ENCODE measurements at regions not wholly inside any gene's neighbourhood (a gene's known extent, or its start where the extent isn't known, plus 50 kb on each side); places are given as distances from the start of the nearest gene placed in this dataset.

DNA sequence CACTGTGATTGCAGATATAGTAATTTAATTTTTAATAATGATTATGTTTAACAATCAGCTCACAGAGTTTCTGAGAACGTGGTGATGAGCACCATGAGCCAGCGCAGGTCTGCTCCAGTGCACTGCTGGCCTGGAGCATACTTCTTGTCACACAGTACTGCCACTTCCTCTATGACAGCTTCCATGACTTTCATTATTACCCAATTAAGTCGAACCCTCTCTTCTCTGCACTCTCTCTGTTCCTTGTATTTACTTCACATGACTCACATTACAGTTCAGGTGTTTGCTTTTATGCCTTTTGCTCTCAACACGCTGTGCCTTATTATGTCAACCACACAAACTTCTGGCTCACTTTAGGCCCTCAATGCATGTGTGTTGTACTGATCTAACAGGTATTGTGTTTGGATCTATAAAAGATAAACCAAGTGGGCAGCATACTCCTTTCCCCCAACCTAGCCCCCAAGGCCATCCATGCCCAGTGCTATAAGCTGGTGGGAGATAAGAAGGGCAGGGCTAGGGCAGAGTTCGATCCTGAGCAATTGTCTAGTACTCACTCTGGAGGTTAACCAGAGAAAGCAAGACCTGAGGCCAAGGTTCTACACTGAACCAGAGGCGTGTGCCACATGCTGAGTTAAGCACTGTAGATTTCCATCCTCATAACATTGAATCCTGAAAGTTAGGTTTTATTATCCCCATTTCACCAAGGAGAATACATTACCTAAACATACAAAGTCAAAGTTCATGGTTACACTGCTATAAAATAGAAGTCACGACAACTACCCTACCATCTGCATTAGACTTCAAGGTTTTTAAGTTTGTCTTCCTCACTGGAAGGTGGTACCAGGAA, 356.5 kb downstream of the INSC start:
- Histone ChIP-seq H2AFZ (no peak overlapping the region), H3K4me2 (peak overlapping the region; percentile 33), H3K4me1 (ENCODE audit: insufficient read depth) (peaks cover 14% of the 10 kb centered on the region), H3K27me3 (peaks cover 4% of the 10 kb centered on the region), H3K27ac (peak overlapping the region; percentile 89), H3K9me2 (replicated peaks; ENCODE audit: insufficient read depth) (no peaks in the 10 kb centered on the region), H3K36me3 (replicated peaks; ENCODE audit: insufficient read depth, low read depth) (no peaks in the 10 kb centered on the region), H3K4me3 (no peak overlapping the region), H3K79me2 (no peaks in the 10 kb centered on the region), H3K9me3 (ENCODE audit: low read depth) (no peaks in the 10 kb centered on the region), H4K20me1 (ENCODE audit: insufficient read depth, poor library complexity, severe bottlenecking) (no peaks in the 10 kb centered on the region)
- 70% methylated on average over 7 of the region's 7 CpGs for WGBS (ENCODE audit: low lambda C conversion rate, missing lambda C conversion rate)
- TF ChIP-seq EZH2phosphoT487 (IDR thresholded peaks at IDR 0.05; ENCODE audit: low read depth, severe bottlenecking, unreplicated experiment) = no peak
- peak; percentile 28 for DNase-seq (ENCODE audit: low spot score)

DNA sequence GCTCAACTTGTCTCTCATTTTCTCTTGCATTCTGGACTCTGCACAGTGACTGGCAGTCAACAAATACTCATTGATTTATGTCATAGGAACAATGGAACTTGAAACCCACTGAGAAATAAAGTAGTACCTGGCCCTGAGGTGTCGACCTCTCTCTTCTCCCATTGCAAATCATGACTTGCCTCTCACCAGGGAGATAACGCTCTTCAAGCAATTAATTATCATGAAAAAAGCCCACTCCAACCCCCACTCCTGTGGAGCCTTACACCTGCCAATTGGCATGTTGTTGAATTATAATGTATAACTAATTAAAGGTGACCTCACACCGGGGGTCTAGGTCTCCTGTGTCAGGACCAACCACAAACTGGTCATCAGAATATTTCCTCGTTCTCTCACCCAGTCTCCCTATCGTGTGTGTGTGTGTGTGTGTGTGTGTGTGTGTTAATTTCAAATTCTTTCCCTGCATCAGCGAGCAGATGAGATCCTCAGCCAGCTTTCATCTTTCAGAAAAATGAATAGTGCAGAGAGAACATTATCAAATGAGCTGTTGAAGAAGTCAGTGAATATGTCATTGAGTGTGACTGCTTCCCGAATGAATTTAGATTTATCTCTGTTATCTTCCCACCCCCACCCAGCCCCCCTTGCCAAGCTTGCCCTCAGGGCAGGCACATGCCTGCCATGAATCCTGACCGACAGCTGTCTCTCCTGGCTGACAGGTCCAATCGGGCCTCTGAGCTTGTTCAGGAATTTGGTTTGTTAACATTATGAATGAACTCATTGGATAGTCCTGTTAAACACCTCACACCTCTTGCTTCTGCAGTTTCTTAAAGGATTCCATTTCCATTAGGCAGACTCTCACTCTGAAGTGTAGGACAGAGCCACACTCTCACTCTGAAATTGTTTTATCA, 357.4 kb downstream of the INSC start:
- TF ChIP-seq EZH2 (IDR thresholded peaks at IDR 0.05; ENCODE audit: borderline replicate concordance) (no peak), EZH2phosphoT487 (IDR thresholded peaks at IDR 0.05; ENCODE audit: low read depth, severe bottlenecking, unreplicated experiment) (no peak)
- TF ChIP-seq, protein P1, sequence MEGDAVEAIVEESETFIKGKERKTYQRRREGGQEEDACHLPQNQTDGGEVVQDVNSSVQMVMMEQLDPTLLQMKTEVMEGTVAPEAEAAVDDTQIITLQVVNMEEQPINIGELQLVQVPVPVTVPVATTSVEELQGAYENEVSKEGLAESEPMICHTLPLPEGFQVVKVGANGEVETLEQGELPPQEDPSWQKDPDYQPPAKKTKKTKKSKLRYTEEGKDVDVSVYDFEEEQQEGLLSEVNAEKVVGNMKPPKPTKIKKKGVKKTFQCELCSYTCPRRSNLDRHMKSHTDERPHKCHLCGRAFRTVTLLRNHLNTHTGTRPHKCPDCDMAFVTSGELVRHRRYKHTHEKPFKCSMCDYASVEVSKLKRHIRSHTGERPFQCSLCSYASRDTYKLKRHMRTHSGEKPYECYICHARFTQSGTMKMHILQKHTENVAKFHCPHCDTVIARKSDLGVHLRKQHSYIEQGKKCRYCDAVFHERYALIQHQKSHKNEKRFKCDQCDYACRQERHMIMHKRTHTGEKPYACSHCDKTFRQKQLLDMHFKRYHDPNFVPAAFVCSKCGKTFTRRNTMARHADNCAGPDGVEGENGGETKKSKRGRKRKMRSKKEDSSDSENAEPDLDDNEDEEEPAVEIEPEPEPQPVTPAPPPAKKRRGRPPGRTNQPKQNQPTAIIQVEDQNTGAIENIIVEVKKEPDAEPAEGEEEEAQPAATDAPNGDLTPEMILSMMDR (IDR thresholded peaks at IDR 0.05; ENCODE audit: poor library complexity) = no peak
- Histone ChIP-seq H3K27me3 (peaks cover 4% of the 10 kb centered on the region), H3K36me3 (replicated peaks; ENCODE audit: insufficient read depth, low read depth) (no peaks in the 10 kb centered on the region), H3K79me2 (no peaks in the 10 kb centered on the region), H3K4me1 (ENCODE audit: insufficient read depth) (peaks cover 14% of the 10 kb centered on the region), H3K9me3 (ENCODE audit: low read depth) (no peaks in the 10 kb centered on the region), H4K20me1 (ENCODE audit: insufficient read depth, poor library complexity, severe bottlenecking) (no peaks in the 10 kb centered on the region), H2AFZ (no peak overlapping the region), H3K4me3 (no peak overlapping the region), H3K9me2 (replicated peaks; ENCODE audit: insufficient read depth) (no peaks in the 10 kb centered on the region), H3K4me2 (no peak overlapping the region), H3K27ac (peak overlapping the region; percentile 89)
- 41% methylated on average over 9 of the region's 9 CpGs for WGBS (ENCODE audit: low lambda C conversion rate, missing lambda C conversion rate)
- DNase-seq (ENCODE audit: low spot score) = peak; percentile 7

DNA sequence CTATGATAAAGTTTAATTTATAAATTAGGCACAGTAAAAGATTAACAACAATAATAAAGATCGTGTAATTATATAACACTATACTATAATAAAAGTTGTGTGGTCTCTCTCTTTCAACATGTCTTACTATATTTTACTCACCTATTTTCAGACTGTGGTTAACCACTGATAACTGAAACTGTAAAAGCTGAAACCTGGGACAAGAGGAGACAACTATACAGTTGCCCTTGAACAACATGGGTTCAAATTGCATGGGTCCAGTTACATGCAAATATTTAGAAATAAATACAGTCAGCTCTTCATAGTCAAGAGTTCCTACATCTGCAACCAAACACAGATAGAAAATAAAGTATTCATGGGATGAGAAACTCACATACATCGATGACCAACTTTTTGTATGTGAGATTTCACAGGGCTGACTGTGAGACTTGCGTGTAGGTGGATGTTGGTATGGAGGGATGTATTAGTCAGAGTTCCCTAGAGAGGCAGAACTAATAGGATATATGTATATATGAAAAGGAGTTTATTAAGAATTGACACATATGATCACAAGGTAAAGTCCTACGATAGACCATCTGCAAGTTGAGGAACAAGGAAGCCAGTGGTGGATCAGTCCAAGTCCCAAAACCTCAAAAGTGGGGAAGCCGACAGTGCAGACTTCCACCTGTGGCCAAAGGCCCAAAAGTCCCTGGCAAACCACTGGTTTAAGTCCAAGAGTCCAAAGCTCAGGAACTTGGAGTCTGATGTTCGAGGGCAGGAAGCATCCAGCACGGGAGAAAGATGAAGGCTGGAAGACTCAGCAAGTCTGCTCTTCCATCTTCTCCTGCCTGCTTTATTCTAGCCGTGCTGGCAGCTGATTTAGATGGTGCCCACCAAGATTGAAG, 359.5 kb downstream of the INSC start:
- H3K27me3 ChIP-seq = peaks cover 4% of the 10 kb centered on the region
- H3K9me3 ChIP-seq (ENCODE audit: low read depth) = no peaks in the 10 kb centered on the region
- TF ChIP-seq, protein P1 (IDR thresholded peaks at IDR 0.05; ENCODE audit: poor library complexity) = no peak
- no peak for TF ChIP-seq EZH2 (IDR thresholded peaks at IDR 0.05; ENCODE audit: borderline replicate concordance)
- TF ChIP-seq EZH2phosphoT487 (IDR thresholded peaks at IDR 0.05; ENCODE audit: low read depth, severe bottlenecking, unreplicated experiment) = no peak
- no peak overlapping the region for H3K4me2 ChIP-seq
- peaks cover 14% of the 10 kb centered on the region for H3K4me1 ChIP-seq (ENCODE audit: insufficient read depth)
- no peaks in the 10 kb centered on the region for H3K9me2 ChIP-seq (replicated peaks; ENCODE audit: insufficient read depth)
- no peaks in the 10 kb centered on the region for H3K36me3 ChIP-seq (replicated peaks; ENCODE audit: insufficient read depth, low read depth)
- WGBS (ENCODE audit: low lambda C conversion rate, missing lambda C conversion rate) = 94% methylated on average over 8 of the region's 8 CpGs
- no peak overlapping the region for H3K4me3 ChIP-seq
- no peak overlapping the region for H2AFZ ChIP-seq
- no peak for DNase-seq (ENCODE audit: low spot score)
- H4K20me1 ChIP-seq (ENCODE audit: insufficient read depth, poor library complexity, severe bottlenecking) = no peaks in the 10 kb centered on the region
- H3K27ac ChIP-seq = no peak overlapping the region
- H3K79me2 ChIP-seq = no peaks in the 10 kb centered on the region
